ENCODE measurements at regions not wholly inside any gene's neighbourhood (a gene's known extent, or its start where the extent isn't known, plus 50 kb on each side); places are given as distances from the start of the nearest gene placed in this dataset.

GRCh38 chr12:84653482-84653881 lies 259.1 kb downstream of the SLC6A15 start:
- no peak overlapping the region for H3K27ac ChIP-seq (ENCODE audit: low read depth, low read length)
- H3K4me1 ChIP-seq (ENCODE audit: control insufficient read depth in 3 of 3, insufficient read depth in 3 of 3, low read length in 3 of 3): no peaks in the 10 kb centered on the region
- no peak overlapping the region for H3K9ac ChIP-seq (ENCODE audit: low read depth in 1 of 3, low read length in 3 of 3)
- H3K36me3 ChIP-seq (ENCODE audit: control insufficient read depth in 3 of 3, insufficient read depth in 3 of 3, low read length in 3 of 3): no peaks in the 10 kb centered on the region
- no peak overlapping the region for H3K4me3 ChIP-seq (ENCODE audit: low read length in 3 of 3)
- no peaks in the 10 kb centered on the region for H3K9me3 ChIP-seq (ENCODE audit: control insufficient read depth in 3 of 3, low read length in 3 of 3)
- H3K27me3 ChIP-seq (ENCODE audit: control insufficient read depth in 3 of 3, insufficient read depth in 3 of 3, low read length in 3 of 3): no peaks in the 10 kb centered on the region

- Histone ChIP-seq H3K27me3 (ENCODE audit: control insufficient read depth in 3 of 3, insufficient read depth in 3 of 3, low read length in 3 of 3) (no peaks in the 10 kb centered on the region), H3K9me3 (ENCODE audit: control insufficient read depth in 3 of 3, low read length in 3 of 3) (no peaks in the 10 kb centered on the region)
Observed at GRCh38 chr12:84648425-84648824, 264.2 kb downstream of the SLC6A15 start.

GRCh38 chr12:84644908-84645307 lies 267.7 kb downstream of the SLC6A15 start:
- Histone ChIP-seq H3K27ac (ENCODE audit: low read depth, low read length) (no peak overlapping the region), H3K4me1 (ENCODE audit: control insufficient read depth in 3 of 3, insufficient read depth in 3 of 3, low read length in 3 of 3) (no peaks in the 10 kb centered on the region), H3K9ac (ENCODE audit: low read depth in 1 of 3, low read length in 3 of 3) (no peak overlapping the region), H3K9me3 (ENCODE audit: control insufficient read depth in 3 of 3, low read length in 3 of 3) (no peaks in the 10 kb centered on the region), H3K27me3 (ENCODE audit: control insufficient read depth in 3 of 3, insufficient read depth in 3 of 3, low read length in 3 of 3) (no peaks in the 10 kb centered on the region), H3K4me3 (ENCODE audit: low read length in 3 of 3) (no peak overlapping the region), H3K36me3 (ENCODE audit: control insufficient read depth in 3 of 3, insufficient read depth in 3 of 3, low read length in 3 of 3) (no peaks in the 10 kb centered on the region)

More at GRCh38 chr12:84648425-84648824, 264.2 kb downstream of the SLC6A15 start:
- Histone ChIP-seq H3K4me3 (ENCODE audit: low read length in 3 of 3) (no peak overlapping the region), H3K27ac (ENCODE audit: low read depth, low read length) (no peak overlapping the region), H3K4me1 (ENCODE audit: control insufficient read depth in 3 of 3, insufficient read depth in 3 of 3, low read length in 3 of 3) (no peaks in the 10 kb centered on the region), H3K9ac (ENCODE audit: low read depth in 1 of 3, low read length in 3 of 3) (no peak overlapping the region), H3K36me3 (ENCODE audit: control insufficient read depth in 3 of 3, insufficient read depth in 3 of 3, low read length in 3 of 3) (no peaks in the 10 kb centered on the region)

GRCh38 chr12:84643993-84644392 lies 268.6 kb downstream of the SLC6A15 start:
- Histone ChIP-seq H3K9ac (ENCODE audit: low read depth in 1 of 3, low read length in 3 of 3) (no peak overlapping the region), H3K4me1 (ENCODE audit: control insufficient read depth in 3 of 3, insufficient read depth in 3 of 3, low read length in 3 of 3) (no peaks in the 10 kb centered on the region)

GRCh38 chr12:84641940-84642545 lies 270.6 kb downstream of the SLC6A15 start:
- Histone ChIP-seq H3K36me3 (ENCODE audit: control insufficient read depth in 3 of 3, insufficient read depth in 3 of 3, low read length in 3 of 3) (no peaks in the 10 kb centered on the region), H3K27me3 (ENCODE audit: control insufficient read depth in 3 of 3, insufficient read depth in 3 of 3, low read length in 3 of 3) (no peaks in the 10 kb centered on the region), H3K9ac (ENCODE audit: low read depth in 1 of 3, low read length in 3 of 3) (no peak overlapping the region), H3K9me3 (ENCODE audit: control insufficient read depth in 3 of 3, low read length in 3 of 3) (no peaks in the 10 kb centered on the region), H3K4me1 (ENCODE audit: control insufficient read depth in 3 of 3, insufficient read depth in 3 of 3, low read length in 3 of 3) (no peaks in the 10 kb centered on the region), H3K27ac (ENCODE audit: low read depth, low read length) (no peak overlapping the region), H3K4me3 (ENCODE audit: low read length in 3 of 3) (no peak overlapping the region)

More at GRCh38 chr12:84643993-84644392, 268.6 kb downstream of the SLC6A15 start:
- no peak overlapping the region for H3K4me3 ChIP-seq (ENCODE audit: low read length in 3 of 3)
- H3K27ac ChIP-seq (ENCODE audit: low read depth, low read length): no peak overlapping the region
- no peaks in the 10 kb centered on the region for H3K27me3 ChIP-seq (ENCODE audit: control insufficient read depth in 3 of 3, insufficient read depth in 3 of 3, low read length in 3 of 3)
- no peaks in the 10 kb centered on the region for H3K9me3 ChIP-seq (ENCODE audit: control insufficient read depth in 3 of 3, low read length in 3 of 3)
- H3K36me3 ChIP-seq (ENCODE audit: control insufficient read depth in 3 of 3, insufficient read depth in 3 of 3, low read length in 3 of 3): no peaks in the 10 kb centered on the region

- no peaks in the 10 kb centered on the region for H3K4me1 ChIP-seq (ENCODE audit: control insufficient read depth in 3 of 3, insufficient read depth in 3 of 3, low read length in 3 of 3)
- no peak overlapping the region for H3K4me3 ChIP-seq (ENCODE audit: low read length in 3 of 3)
- H3K9me3 ChIP-seq (ENCODE audit: control insufficient read depth in 3 of 3, low read length in 3 of 3): no peaks in the 10 kb centered on the region
- H3K36me3 ChIP-seq (ENCODE audit: control insufficient read depth in 3 of 3, insufficient read depth in 3 of 3, low read length in 3 of 3): no peaks in the 10 kb centered on the region
- no peaks in the 10 kb centered on the region for H3K27me3 ChIP-seq (ENCODE audit: control insufficient read depth in 3 of 3, insufficient read depth in 3 of 3, low read length in 3 of 3)
- H3K9ac ChIP-seq (ENCODE audit: low read depth in 1 of 3, low read length in 3 of 3): no peak overlapping the region
- no peak overlapping the region for H3K27ac ChIP-seq (ENCODE audit: low read depth, low read length)
Observed at GRCh38 chr12:84638811-84639368, 273.7 kb downstream of the SLC6A15 start.

- no peak overlapping the region for H3K9ac ChIP-seq (ENCODE audit: low read depth in 1 of 3, low read length in 3 of 3)
- no peaks in the 10 kb centered on the region for H3K9me3 ChIP-seq (ENCODE audit: control insufficient read depth in 3 of 3, low read length in 3 of 3)
- no peak overlapping the region for H3K27ac ChIP-seq (ENCODE audit: low read depth, low read length)
- no peaks in the 10 kb centered on the region for H3K4me1 ChIP-seq (ENCODE audit: control insufficient read depth in 3 of 3, insufficient read depth in 3 of 3, low read length in 3 of 3)
- no peak overlapping the region for H3K4me3 ChIP-seq (ENCODE audit: low read length in 3 of 3)
- no peaks in the 10 kb centered on the region for H3K27me3 ChIP-seq (ENCODE audit: control insufficient read depth in 3 of 3, insufficient read depth in 3 of 3, low read length in 3 of 3)
- H3K36me3 ChIP-seq (ENCODE audit: control insufficient read depth in 3 of 3, insufficient read depth in 3 of 3, low read length in 3 of 3): no peaks in the 10 kb centered on the region
Observed at GRCh38 chr12:84637926-84638325, 274.7 kb downstream of the SLC6A15 start.

- Histone ChIP-seq H3K4me1 (ENCODE audit: control insufficient read depth in 3 of 3, insufficient read depth in 3 of 3, low read length in 3 of 3) (no peaks in the 10 kb centered on the region), H3K4me3 (ENCODE audit: low read length in 3 of 3) (no peak overlapping the region), H3K27ac (ENCODE audit: low read depth, low read length) (no peak overlapping the region), H3K9me3 (ENCODE audit: control insufficient read depth in 3 of 3, low read length in 3 of 3) (no peaks in the 10 kb centered on the region), H3K27me3 (ENCODE audit: control insufficient read depth in 3 of 3, insufficient read depth in 3 of 3, low read length in 3 of 3) (no peaks in the 10 kb centered on the region), H3K9ac (ENCODE audit: low read depth in 1 of 3, low read length in 3 of 3) (no peak overlapping the region), H3K36me3 (ENCODE audit: control insufficient read depth in 3 of 3, insufficient read depth in 3 of 3, low read length in 3 of 3) (no peaks in the 10 kb centered on the region)
Observed at GRCh38 chr12:84636801-84637290, 275.8 kb downstream of the SLC6A15 start.

- Histone ChIP-seq H3K36me3 (ENCODE audit: control insufficient read depth in 3 of 3, insufficient read depth in 3 of 3, low read length in 3 of 3) (no peaks in the 10 kb centered on the region), H3K27ac (ENCODE audit: low read depth, low read length) (no peak overlapping the region), H3K4me3 (ENCODE audit: low read length in 3 of 3) (no peak overlapping the region), H3K27me3 (ENCODE audit: control insufficient read depth in 3 of 3, insufficient read depth in 3 of 3, low read length in 3 of 3) (no peaks in the 10 kb centered on the region), H3K4me1 (ENCODE audit: control insufficient read depth in 3 of 3, insufficient read depth in 3 of 3, low read length in 3 of 3) (no peaks in the 10 kb centered on the region), H3K9ac (ENCODE audit: low read depth in 1 of 3, low read length in 3 of 3) (no peak overlapping the region), H3K9me3 (ENCODE audit: control insufficient read depth in 3 of 3, low read length in 3 of 3) (no peaks in the 10 kb centered on the region)
Observed at GRCh38 chr12:84634526-84634925, 278.1 kb downstream of the SLC6A15 start.

- Histone ChIP-seq H3K36me3 (ENCODE audit: control insufficient read depth in 3 of 3, insufficient read depth in 3 of 3, low read length in 3 of 3) (no peaks in the 10 kb centered on the region), H3K4me3 (ENCODE audit: low read length in 3 of 3) (no peak overlapping the region)
Observed at GRCh38 chr12:84632556-84632955, 280.0 kb downstream of the SLC6A15 start.

More at GRCh38 chr12:84632556-84632955, 280.0 kb downstream of the SLC6A15 start:
- H3K4me1 ChIP-seq (ENCODE audit: control insufficient read depth in 3 of 3, insufficient read depth in 3 of 3, low read length in 3 of 3): no peaks in the 10 kb centered on the region
- H3K9me3 ChIP-seq (ENCODE audit: control insufficient read depth in 3 of 3, low read length in 3 of 3): no peaks in the 10 kb centered on the region
- H3K27me3 ChIP-seq (ENCODE audit: control insufficient read depth in 3 of 3, insufficient read depth in 3 of 3, low read length in 3 of 3): peaks cover 0 to 2% (median 0%) of the 10 kb centered on the region in 3 donors
- no peak overlapping the region for H3K27ac ChIP-seq (ENCODE audit: low read depth, low read length)
- H3K9ac ChIP-seq (ENCODE audit: low read depth in 1 of 3, low read length in 3 of 3): no peak overlapping the region
